H1 (cell line): ENCODE measurements at regions not wholly inside any gene's neighbourhood (a gene's known extent, or its start where the extent isn't known, plus 50 kb on each side); places are given as distances from the start of the nearest gene placed in this dataset.

Source experiments
- CTCF ChIA-PET: fragments of 300-600 bp; sonication (Branson Sonifier 250); formaldehyde crosslinking; loops from one replicate; lab custom pipeline; 2021; ENCODE audit not compliant: partially characterized antibody; lab: Charles Lee
- POLR2A ChIA-PET: fragments of 300-600 bp; sonication (Branson Sonifier 250); formaldehyde crosslinking; loops from one replicate; lab custom pipeline; 2021; ENCODE audit warnings: inconsistent platforms; ENCODE audit not compliant: partially characterized antibody; lab: Charles Lee
- DNase-seq, 2 experiments: peaks; one replicate each; pipeline versions ENCODE4 v3.0.0 to v3.0.0-alpha.2; 2010 to 2022; ENCODE audit warnings: low spot score in 2 of 2, low read depth in 1 of 2, mixed read lengths in 1 of 2
- FAIRE-seq: peaks from 2 replicates; lab custom pipeline; 2011; peaks lifted over from hg19 to GRCh38; lab: Jason Lieb, UNC
- H2AFZ ChIP-seq: 2 replicates; pipeline ENCODE4 v1.8.1; 2012; ENCODE audit warnings: low read length, inconsistent platforms
- H2AK5ac ChIP-seq: 2 replicates; pipeline ENCODE4 v1.6.1; 2013; ENCODE audit warnings: low read depth, low read length
- H2BK120ac ChIP-seq: replicated peaks from 2 replicates; pipeline ENCODE3; 2013; ENCODE audit warnings: low read depth, low read length, inconsistent platforms
- H2BK12ac ChIP-seq: 2 replicates; pipeline ENCODE4 v1.6.1; 2013; ENCODE audit warnings: low read depth, low read length
- H2BK15ac ChIP-seq: 2 replicates; pipeline ENCODE4 v1.6.1; 2013; ENCODE audit warnings: low read length
- H2BK20ac ChIP-seq: 2 replicates; pipeline ENCODE4 v1.6.1; 2013; ENCODE audit warnings: low read length
- H2BK5ac ChIP-seq: 2 replicates; pipeline ENCODE4 v1.6.1; 2013; ENCODE audit warnings: low read depth, low read length
- H3K14ac ChIP-seq: 2 replicates; pipeline ENCODE4 v1.6.1; 2013; ENCODE audit warnings: inconsistent platforms; ENCODE audit not compliant: insufficient read length
- H3K18ac ChIP-seq: 2 replicates; pipeline ENCODE4 v1.6.1; 2013; ENCODE audit warnings: low read length; ENCODE audit errors: extremely low read depth
- H3K23ac ChIP-seq: 2 replicates; pipeline ENCODE4 v1.6.1; 2013; ENCODE audit warnings: inconsistent platforms; ENCODE audit not compliant: insufficient read length
- H3K23me2 ChIP-seq: 2 replicates; pipeline ENCODE4 v1.6.1; 2013; ENCODE audit warnings: low read depth, low read length
- H3K27ac ChIP-seq: 2 replicates; pipeline ENCODE4 v1.6.1; 2011; ENCODE audit warnings: low read depth, low read length, inconsistent platforms
- H3K27me3 ChIP-seq, 4 experiments: replicated peaks in 1 of 4; 1 replicate in 1 of 4; 2 replicates in 3 of 4; pipeline versions ENCODE4 v1.6.1 to v1.8.1; 2011 to 2013; ENCODE audit warnings: low read length in 3 of 4, mild to moderate bottlenecking in 3 of 4, inconsistent platforms in 2 of 4, mixed read lengths in 2 of 4, moderate library complexity in 1 of 4; ENCODE audit not compliant: control insufficient read depth in 3 of 4, insufficient read depth in 3 of 4; ENCODE audit errors: extremely low read depth in 1 of 4
- H3K36me3 ChIP-seq, 4 experiments: 2 replicates each; pipeline versions ENCODE4 v1.6.1 to v1.8.1; 2011 to 2013; ENCODE audit warnings: mild to moderate bottlenecking in 4 of 4, low read length in 3 of 4, moderate library complexity in 2 of 4, control low read depth in 1 of 4, inconsistent platforms in 1 of 4; ENCODE audit not compliant: insufficient read depth in 4 of 4, control insufficient read depth in 2 of 4
- H3K4ac ChIP-seq: replicated peaks from 2 replicates; pipeline ENCODE3; 2013; ENCODE audit warnings: low read length, low read depth, mixed read lengths, inconsistent platforms; ENCODE audit not compliant: insufficient read length
- H3K4me1 ChIP-seq, 4 experiments: replicated peaks in 1 of 4; 1 replicate in 1 of 4; 2 replicates in 3 of 4; pipeline versions ENCODE4 v1.6.1 to v1.8.1; 2011 to 2013; ENCODE audit warnings: low read length in 3 of 4, inconsistent platforms in 2 of 4, mixed read lengths in 1 of 4; ENCODE audit not compliant: insufficient read depth in 4 of 4, control insufficient read depth in 3 of 4
- H3K4me2 ChIP-seq, 2 experiments: 2 replicates each; pipeline versions ENCODE4 v1.6.1 to v1.8.1; 2011 to 2013; ENCODE audit warnings: low read depth in 2 of 2, low read length in 2 of 2, control low read depth in 1 of 2, inconsistent platforms in 1 of 2, mild to moderate bottlenecking in 1 of 2; ENCODE audit not compliant: insufficient read depth in 1 of 2
- H3K4me3 ChIP-seq, 4 experiments: fragments of 200-600, 300-600 bp in 1 of 4; sonication (generic), shearing (Covaris generic), sonication (Bioruptor Twin) in 1 of 4; 2 replicates each; pipeline versions ENCODE4 v1.5.1 to v1.8.1; 2011 to 2016; ENCODE audit warnings: low read length in 4 of 4, low read depth in 3 of 4, control low read depth in 2 of 4, inconsistent platforms in 2 of 4, mild to moderate bottlenecking in 2 of 4, mixed read lengths in 1 of 4, moderate library complexity in 1 of 4; ENCODE audit not compliant: insufficient read depth in 2 of 4; ENCODE audit errors: extremely low read depth in 1 of 4
- H3K56ac ChIP-seq: replicated peaks from 2 replicates; pipeline ENCODE3; 2013; ENCODE audit warnings: low read depth, mild to moderate bottlenecking, mixed read lengths, low read length, inconsistent platforms; ENCODE audit not compliant: insufficient read length
- H3K79me1 ChIP-seq: 2 replicates; pipeline ENCODE4 v1.6.1; 2013; ENCODE audit warnings: low read depth, low read length, control low read depth
- H3K79me2 ChIP-seq, 2 experiments: 2 replicates each; pipeline versions ENCODE4 v1.6.1 to v1.8.1; 2012 to 2013; ENCODE audit warnings: low read length in 2 of 2, mild to moderate bottlenecking in 2 of 2, inconsistent platforms in 1 of 2; ENCODE audit not compliant: insufficient read depth in 2 of 2, control insufficient read depth in 1 of 2
- H3K9ac ChIP-seq, 4 experiments: replicated peaks in 1 of 4; 1 replicate in 1 of 4; 2 replicates in 3 of 4; pipeline versions ENCODE4 v1.6.1 to v1.8.1; 2011 to 2013; ENCODE audit warnings: low read depth in 3 of 4, low read length in 3 of 4, control low read depth in 2 of 4, mild to moderate bottlenecking in 2 of 4, moderate library complexity in 2 of 4, inconsistent platforms in 1 of 4; ENCODE audit errors: extremely low read depth in 1 of 4
- H3K9me3 ChIP-seq, 2 experiments: 2 replicates each; pipeline versions ENCODE4 v1.6.1 to v1.8.1; 2012 to 2013; ENCODE audit warnings: mild to moderate bottlenecking in 2 of 2, moderate library complexity in 2 of 2, control low read depth in 1 of 2, inconsistent platforms in 1 of 2, low read depth in 1 of 2, low read length in 1 of 2, mixed read lengths in 1 of 2; ENCODE audit not compliant: insufficient read depth in 2 of 2
- H4K20me1 ChIP-seq, 2 experiments: replicated peaks in 1 of 2; 2 replicates each; pipeline versions ENCODE3 to v1.8.1; 2011 to 2013; ENCODE audit warnings: inconsistent platforms in 2 of 2, low read length in 2 of 2, mild to moderate bottlenecking in 1 of 2; ENCODE audit not compliant: insufficient read depth in 2 of 2, control insufficient read depth in 1 of 2
- H4K5ac ChIP-seq: 2 replicates; pipeline ENCODE4 v1.6.1; 2013; ENCODE audit warnings: low read length, low read depth, mixed read lengths, inconsistent platforms; ENCODE audit not compliant: insufficient read length
- H4K8ac ChIP-seq: 2 replicates; pipeline ENCODE4 v1.8.0; 2013; ENCODE audit warnings: mild to moderate bottlenecking, moderate library complexity, low read length, inconsistent platforms; ENCODE audit not compliant: insufficient read depth; ENCODE audit errors: extremely low read depth
- H4K91ac ChIP-seq: replicated peaks from 2 replicates; pipeline ENCODE3; 2013; ENCODE audit warnings: low read length, mixed read lengths, inconsistent platforms; ENCODE audit not compliant: insufficient read length
- CTBP2 ChIP-seq: IDR thresholded peaks from 2 replicates; pipeline ENCODE4 v1.7.0; 2011; ENCODE audit warnings: borderline replicate concordance, mild to moderate bottlenecking, moderate library complexity, mixed read lengths, low read length; ENCODE audit not compliant: insufficient read depth, insufficient read length
- KDM5A ChIP-seq: fragments of 200-600 bp; IDR thresholded peaks from 2 replicates; pipeline ENCODE4 v1.7.1; 2012; ENCODE audit warnings: mild to moderate bottlenecking, low read length, inconsistent platforms, mixed read lengths
- SRF ChIP-seq: IDR thresholded peaks from 2 replicates; pipeline ENCODE4 v1.6.1; 2011; ENCODE audit warnings: mild to moderate bottlenecking, low read depth, low read length, moderate library complexity
- WGBS, 2 experiments: shearing (Covaris generic) in 1 of 2; methylation state at CpG; one replicate each; pipeline versions ENCODE4 v1.1.6 to v1.1.7; 2013 to 2015; ENCODE audit warnings: low lambda C conversion rate in 2 of 2, mixed read lengths in 2 of 2, inconsistent platforms in 1 of 2, low coverage in 1 of 2, missing lambda C conversion rate in 1 of 2; ENCODE audit not compliant: insufficient replicate concordance in 2 of 2, insufficient coverage in 1 of 2, insufficient read length in 1 of 2; ENCODE audit errors: extremely low coverage in 1 of 2, missing lambda C conversion rate in 1 of 2; 5-methylcytosine and 5-hydroxymethylcytosine counted together

GRCh38 chr10:10788761-10789160, 228.9 kb upstream of the CELF2 start:
- ChIA-PET POLR2A (no interaction called here), CTCF (no interaction called here)
- Histone ChIP-seq H3K56ac (no peak overlapping the region), H2BK20ac (no peak overlapping the region), H2BK120ac (no peak overlapping the region), H3K18ac (no peak overlapping the region), H3K4ac (no peak overlapping the region), H3K9ac (no peak overlapping the region), H3K79me1 (no peaks in the 10 kb centered on the region), H3K9me3 (no peaks in the 10 kb centered on the region), H3K23me2 (no peaks in the 10 kb centered on the region; the same call in 1 of the 2 replicates), H4K8ac (no peak overlapping the region), H3K79me2 (no peaks in the 10 kb centered on the region), H3K27me3 (no peaks in the 10 kb centered on the region), H3K23ac (no peak overlapping the region), H2AFZ (no peak overlapping the region), H3K27ac (no peak overlapping the region), H3K4me3 (no peak overlapping the region), H4K5ac (no peak overlapping the region), H3K4me1 (no peaks in the 10 kb centered on the region; a peak in 3 of 7 replicates), H4K20me1 (no peaks in the 10 kb centered on the region), H2BK15ac (no peak overlapping the region), H4K91ac (no peak overlapping the region), H2BK5ac (no peak overlapping the region), H3K36me3 (no peaks in the 10 kb centered on the region), H3K14ac (no peak overlapping the region), H2AK5ac (no peak overlapping the region), H2BK12ac (no peak overlapping the region), H3K4me2 (no peak overlapping the region)
- no peak for DNase-seq
- FAIRE-seq, result no peak
- whole genome bisulfite sequencing, 2 experiments, result 81% methylated on average over 4 of the region's 4 CpGs; no CpG with 5 or more reads in 1 of the 2 experiments
- TF ChIP-seq KDM5A (no peak), SRF (no peak), CTBP2 (no peak)
